HG03064 (cell line): ENCODE measurements at regions not wholly inside any gene's neighbourhood (a gene's known extent, or its start where the extent isn't known, plus 50 kb on each side); places are given as distances from the start of the nearest gene placed in this dataset.
"Not testable (repeated sequence)": the region's sequence is repeated elsewhere in the genome, so short reads cannot be mapped to it uniquely, and the experiment has no call there.

ENCODE experiments used
- ATAC-seq: cut with Tn5 transposase; IDR thresholded peaks from one replicate; pipeline ENCODE4 v1.9.1; 2021; ENCODE audit warnings: low read depth; ENCODE audit not compliant: unreplicated experiment

DNA sequence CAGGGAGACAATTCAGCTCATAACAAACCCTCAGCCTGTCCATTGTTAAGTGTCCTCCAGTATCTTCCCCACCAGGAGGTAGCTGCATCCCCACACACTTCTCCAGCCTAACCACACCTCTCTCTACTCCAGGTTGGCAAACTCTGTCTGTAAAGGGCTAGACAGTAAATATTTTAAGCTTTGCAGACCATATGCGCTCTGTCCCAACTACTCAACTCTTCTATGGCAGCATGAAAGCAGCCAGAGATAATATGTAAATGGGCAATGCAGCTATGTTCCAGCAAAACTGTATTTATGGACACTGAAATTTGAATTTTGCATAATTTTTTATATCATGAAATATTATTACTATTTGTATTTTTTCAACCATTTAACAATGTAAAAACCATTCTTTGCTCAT is 230.4 kb upstream of the STT3B start:
- ATAC-seq, result no peak

GRCh38 chr3:31305340-31305739 is 227.4 kb upstream of the STT3B start:
- ATAC-seq, result no peak

DNA sequence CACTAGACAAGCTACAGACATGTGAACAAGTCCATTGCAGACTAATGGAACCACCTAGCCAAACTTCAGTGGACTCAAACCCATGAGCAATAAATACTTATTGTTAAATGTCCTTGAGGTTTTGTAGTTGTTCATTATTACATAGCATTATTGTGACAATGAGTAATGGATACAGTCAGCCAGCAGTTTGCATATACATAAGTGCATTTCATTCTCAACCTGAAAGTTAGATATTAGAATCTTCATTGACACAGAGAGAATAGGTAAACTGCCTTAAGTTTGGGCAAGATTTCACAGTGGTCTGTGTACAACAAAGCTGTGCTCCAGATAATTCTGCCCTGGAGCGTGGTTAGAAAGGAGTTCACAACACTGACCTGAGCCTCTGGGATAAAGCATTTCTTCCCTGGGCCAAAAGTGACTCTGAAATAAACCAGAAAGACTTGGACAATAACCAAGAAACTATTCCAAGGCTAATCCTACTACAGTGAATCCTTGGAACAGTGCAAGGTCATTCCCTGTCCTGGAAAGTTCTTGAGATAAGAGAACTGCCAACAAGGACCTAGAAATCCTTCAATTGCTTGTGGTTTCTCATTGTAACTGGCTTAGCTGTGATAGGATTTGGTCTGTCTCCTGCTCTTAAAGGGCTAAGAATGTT is 225.5 kb upstream of the STT3B start:
- ATAC-seq, result no peak

- no peak for ATAC-seq
Measured at GRCh38 chr3:31311559-31311958, 221.2 kb upstream of the STT3B start.

DNA sequence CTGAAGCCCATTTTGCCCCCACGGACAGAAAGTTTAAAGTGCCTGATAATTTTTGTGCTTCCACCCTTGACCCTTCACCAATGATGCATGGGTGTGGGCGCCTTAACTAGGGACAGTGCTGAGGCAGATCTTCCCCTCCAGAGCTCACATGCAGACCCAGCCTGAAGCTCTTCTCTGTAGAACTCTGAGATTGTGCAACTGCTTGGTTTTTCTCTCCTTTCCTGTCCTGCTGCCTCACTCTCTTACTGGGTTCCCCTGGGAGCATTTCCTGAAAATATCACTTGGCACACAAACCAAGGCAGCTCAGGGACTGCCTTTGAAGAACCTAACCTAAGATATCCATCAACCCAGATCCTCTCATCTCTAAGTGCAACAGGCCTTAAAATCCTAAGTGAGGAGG is 220.3 kb upstream of the STT3B start:
- no peak for ATAC-seq

DNA sequence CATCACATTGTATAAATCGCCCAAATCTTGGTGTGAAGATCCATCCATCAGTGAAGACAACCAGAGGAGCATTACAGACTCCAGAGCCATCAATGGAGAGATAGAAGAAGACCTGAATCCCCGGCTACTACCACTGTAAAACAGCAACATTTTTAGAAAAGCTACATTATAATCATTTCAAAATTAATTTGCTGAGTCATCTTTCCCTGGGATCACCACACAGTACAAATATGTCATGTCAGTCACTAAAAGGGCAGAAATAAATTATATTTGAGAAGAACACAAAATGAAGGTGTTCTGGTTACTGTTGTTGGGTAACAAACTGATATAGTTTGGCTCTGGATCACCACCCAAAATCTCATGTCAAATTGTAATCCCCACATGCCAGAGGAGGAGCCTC is 218.5 kb upstream of the STT3B start:
- no peak for ATAC-seq

DNA sequence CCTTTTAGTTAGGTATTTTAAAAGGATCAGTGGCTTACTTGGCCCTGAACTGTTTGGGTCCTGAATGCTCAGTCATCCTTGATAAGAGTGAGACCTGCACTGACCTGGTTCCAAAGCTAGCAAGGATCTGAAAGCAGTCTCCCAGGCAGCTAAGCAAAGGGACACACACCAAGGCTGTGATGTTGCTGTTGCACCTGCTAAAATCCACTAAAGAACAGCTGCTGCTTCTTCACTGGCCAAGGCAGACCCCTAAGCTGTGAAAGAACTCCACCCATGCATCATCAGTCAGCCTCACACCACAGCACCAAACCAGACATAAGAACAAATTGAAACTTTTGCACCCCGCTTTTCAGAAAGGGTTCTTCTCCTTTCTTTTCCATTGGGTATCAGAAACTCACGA is 213.4 kb upstream of the STT3B start:
- no peak for ATAC-seq

- ATAC-seq, result no peak
Measured at GRCh38 chr3:31321620-31322019, 211.1 kb upstream of the STT3B start.

DNA sequence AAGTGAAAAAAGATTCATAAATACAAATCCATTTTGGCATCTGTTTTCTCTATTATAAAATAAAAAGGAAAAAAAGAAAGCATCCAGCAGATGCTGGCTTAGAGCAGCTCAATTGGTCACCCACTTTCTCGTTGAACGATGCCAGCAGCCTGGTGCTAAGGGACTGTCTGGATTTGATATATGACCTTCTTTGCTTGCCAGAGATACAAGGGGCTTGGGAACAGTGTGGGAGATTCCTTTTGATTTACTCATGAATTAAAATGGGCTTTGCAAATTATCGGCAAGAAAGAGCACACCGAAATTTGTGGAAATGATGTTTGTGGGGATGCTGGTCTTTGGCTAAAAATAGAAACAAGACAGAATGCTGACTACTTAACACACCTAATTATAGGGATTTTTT is 210.3 kb upstream of the STT3B start:
- no peak for ATAC-seq

- ATAC-seq, result not testable (repeated sequence)
Measured at GRCh38 chr3:31327826-31328357, 204.8 kb upstream of the STT3B start.

GRCh38 chr3:31331278-31331677 is 201.4 kb upstream of the STT3B start:
- no peak for ATAC-seq

DNA sequence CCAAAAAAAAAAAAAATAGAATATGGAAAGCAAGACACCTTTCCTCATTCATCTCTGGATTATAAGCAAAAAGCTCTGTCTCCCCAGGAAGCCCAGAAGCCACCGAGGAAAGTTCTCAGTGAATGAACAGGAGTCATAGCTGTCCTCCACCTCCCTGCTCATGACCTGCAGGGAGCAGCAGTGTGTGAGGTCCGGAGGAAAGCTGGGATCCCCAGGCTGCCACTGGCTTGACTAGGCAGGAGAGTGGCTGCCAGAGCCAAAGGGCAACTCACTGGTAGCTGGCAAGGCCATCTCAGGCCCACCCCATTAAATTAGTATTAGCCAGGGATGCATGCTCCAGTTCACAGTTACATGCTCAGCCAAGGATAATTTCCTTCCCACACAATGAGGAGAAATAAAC is 191.6 kb upstream of the STT3B start:
- ATAC-seq, result no peak

GRCh38 chr3:31343075-31343474 is 189.7 kb upstream of the STT3B start:
- ATAC-seq, result no peak

DNA sequence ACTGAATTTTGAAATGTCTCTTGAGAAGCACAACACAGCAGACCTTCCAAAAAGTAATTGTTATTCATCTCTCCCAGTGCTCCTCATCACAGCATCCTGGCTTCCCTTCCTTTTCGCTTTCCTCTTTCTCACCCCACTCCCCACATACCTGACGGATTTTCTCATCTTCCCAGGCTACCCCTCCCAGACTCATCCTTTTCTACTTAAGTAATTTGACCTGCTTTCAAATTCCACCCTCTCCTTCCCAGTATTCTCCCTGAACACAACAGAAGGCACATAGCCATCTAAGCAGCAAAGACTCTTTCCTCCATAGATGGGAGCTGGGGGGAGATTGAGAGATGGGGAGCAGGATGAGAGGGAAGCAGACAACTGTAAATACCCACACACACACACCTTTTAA is 187.1 kb upstream of the STT3B start:
- no peak for ATAC-seq

DNA sequence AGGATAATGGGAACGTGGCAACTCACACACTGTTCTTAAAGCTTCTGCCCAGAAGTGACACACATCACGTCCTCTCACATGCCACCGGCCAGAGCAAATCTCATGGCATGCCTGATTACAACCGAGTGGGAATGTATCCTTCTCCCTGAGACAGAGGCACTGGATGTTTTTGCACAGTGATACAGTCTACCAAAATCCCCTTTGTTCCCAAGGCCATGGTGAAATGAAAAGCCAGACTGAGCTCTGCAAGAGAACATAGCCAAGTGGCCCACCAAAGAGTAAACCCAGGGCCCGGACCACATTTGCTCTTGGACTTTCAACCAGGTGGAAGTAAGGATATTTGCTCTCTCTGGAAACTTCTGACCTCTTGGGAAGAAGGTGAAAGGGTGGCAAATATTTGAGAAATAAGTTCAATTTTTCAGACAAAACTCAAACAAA is 186.2 kb upstream of the STT3B start:
- ATAC-seq, result no peak

- no peak for ATAC-seq
Measured at GRCh38 chr3:31349001-31349748, 183.6 kb upstream of the STT3B start.

GRCh38 chr3:31350307-31350706 is 182.4 kb upstream of the STT3B start:
- no peak for ATAC-seq

GRCh38 chr3:31352331-31352730 is 180.4 kb upstream of the STT3B start:
- ATAC-seq, result no peak

GRCh38 chr3:31353166-31353565 is 179.6 kb upstream of the STT3B start:
- ATAC-seq, result no peak

- no peak for ATAC-seq
Measured at GRCh38 chr3:31354373-31354772, 178.4 kb upstream of the STT3B start.

DNA sequence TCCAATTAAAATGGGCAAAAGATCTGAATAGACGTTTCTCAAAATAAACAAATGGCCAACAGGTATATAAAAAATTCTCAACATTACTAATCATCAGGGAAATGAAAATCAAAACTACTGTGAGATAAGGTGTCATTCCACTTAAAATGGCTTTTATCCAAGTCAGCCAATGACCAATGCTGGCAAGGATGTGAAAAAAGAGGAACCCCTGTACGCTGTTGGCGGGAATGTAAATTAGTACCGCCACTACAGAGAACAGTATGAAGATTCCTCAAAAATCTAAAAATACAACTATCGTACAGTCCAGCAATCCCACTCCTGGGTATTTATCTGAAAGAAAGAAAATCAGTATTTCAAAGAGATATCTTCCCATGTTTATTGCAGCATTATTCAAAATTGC is 176.9 kb upstream of the STT3B start:
- ATAC-seq, result no peak

- ATAC-seq, result no peak
Measured at GRCh38 chr3:31356941-31357340, 175.8 kb upstream of the STT3B start.
